HepG2 (cell line): ENCODE measurements at regions not wholly inside any gene's neighbourhood (a gene's known extent, or its start where the extent isn't known, plus 50 kb on each side); places are given as distances from the start of the nearest gene placed in this dataset.

Experiments used
- ATAC-seq: fragments of 200-7000 bp; cut with Tn5 transposase; 3 replicates; pipeline ENCODE4 v1.9.1; 2020; ENCODE audit warnings: mild to moderate bottlenecking, moderate library complexity
- BruUV-seq: library from RNA; stranded (reverse); fragments of 400-500 nt; replicated peaks from 2 replicates; lab custom pipeline; 2021; lab: Mats Ljungman, UMichigan
- CTCF ChIA-PET: fragments of 300-600 bp; formaldehyde crosslinking; extraction: SDS; loops from one replicate; lab custom pipeline; 2021; ENCODE audit warnings: low total read pairs, inconsistent platforms, low intra/inter-chr PET ratio; lab: Yijun Ruan, JAX
- POLR2A ChIA-PET: fragments of 350-600 bp; sonication (Branson Sonifier 250); formaldehyde crosslinking; loops from one replicate; lab custom pipeline; 2020; ENCODE audit warnings: antibody characterized with exemption, inconsistent platforms; lab: Yijun Ruan, JAX
- DNase-seq: peaks from one replicate; pipeline ENCODE4 v3.0.0-alpha.2; 2015; ENCODE audit warnings: low spot score
- FAIRE-seq: peaks from 3 replicates; lab custom pipeline; 2011; peaks lifted over from hg19 to GRCh38; lab: Jason Lieb, UNC
- H2AFZ ChIP-seq: one replicate; pipeline ENCODE4 v1.6.1; 2011; ENCODE audit warnings: low read length, inconsistent platforms
- H3K27ac ChIP-seq: fragments of 300-600 bp; 3 replicates; pipeline ENCODE4 v1.8.0; 2011; ENCODE audit warnings: mixed run types, mild to moderate bottlenecking, mixed read lengths, low read length, inconsistent platforms; ENCODE audit not compliant: insufficient read depth; ENCODE audit errors: extremely low read length
- H3K27me3 ChIP-seq, 2 experiments: fragments of 200-600 bp in 1 of 2; 2 replicates in 1 of 2; 3 replicates in 1 of 2; pipeline versions ENCODE4 v1.6.0 to v1.8.0; 2011; ENCODE audit warnings: low read length in 2 of 2, mild to moderate bottlenecking in 2 of 2, moderate library complexity in 2 of 2, inconsistent platforms in 1 of 2; ENCODE audit not compliant: insufficient read depth in 2 of 2, control insufficient read depth in 1 of 2
- H3K36me3 ChIP-seq, 2 experiments: fragments of 200-600 bp in 1 of 2; replicated peaks in 1 of 2; 2 replicates in 1 of 2; 3 replicates in 1 of 2; pipeline versions ENCODE4 v1.5.1 to v1.8.0; 2011; ENCODE audit warnings: low read length in 2 of 2, inconsistent platforms in 1 of 2; ENCODE audit not compliant: insufficient read depth in 2 of 2, control insufficient read depth in 1 of 2
- H3K4me1 ChIP-seq: 2 replicates; pipeline ENCODE4 v1.5.1; 2012; ENCODE audit warnings: low read length, inconsistent platforms; ENCODE audit not compliant: insufficient read depth
- H3K4me2 ChIP-seq: 2 replicates; pipeline ENCODE4 v1.6.0; 2011; ENCODE audit warnings: low read depth, low read length, inconsistent platforms
- H3K4me3 ChIP-seq, 3 experiments: fragments of 200-600 bp in 1 of 3; sonication (generic), shearing (Covaris generic) in 1 of 3; replicated peaks in 1 of 3; 2 replicates each; pipeline ENCODE4 v1.5.1; 2011 to 2016; ENCODE audit warnings: low read length in 3 of 3, inconsistent platforms in 2 of 3, low read depth in 2 of 3, mild to moderate bottlenecking in 2 of 3, control low read depth in 1 of 3, mixed read lengths in 1 of 3; ENCODE audit not compliant: insufficient read depth in 1 of 3
- H3K79me2 ChIP-seq: one replicate; pipeline ENCODE4 v1.6.1; 2011; ENCODE audit warnings: low read length, inconsistent platforms; ENCODE audit not compliant: insufficient read depth
- H3K9ac ChIP-seq: 2 replicates; pipeline ENCODE4 v1.6.0; 2011; ENCODE audit warnings: mild to moderate bottlenecking, low read depth, low read length, inconsistent platforms; ENCODE audit not compliant: insufficient read depth
- H3K9me3 ChIP-seq: 2 replicates; pipeline ENCODE4 v1.5.1; 2012; ENCODE audit warnings: mild to moderate bottlenecking, low read length
- H4K20me1 ChIP-seq: 2 replicates; pipeline ENCODE4 v1.6.0; 2011; ENCODE audit warnings: inconsistent platforms, mild to moderate bottlenecking, low read length, moderate library complexity; ENCODE audit not compliant: insufficient read depth
- AFF4 ChIP-seq: sonication (generic); formaldehyde crosslinking; IDR thresholded peaks from 2 replicates; pipeline ENCODE4 v1.4.0; 2020; ENCODE audit warnings: missing genetic modification reagents
- FLYWCH1 ChIP-seq: sonication (generic); formaldehyde crosslinking; IDR thresholded peaks from 2 replicates; pipeline ENCODE4 v1.8.1; 2023; ENCODE audit warnings: mild to moderate bottlenecking, missing genetic modification reagents
- HMG20B ChIP-seq: conservative IDR thresholded peaks from 2 replicates; pipeline ENCODE4 v1.6.1; 2016; ENCODE audit warnings: missing genetic modification reagents, missing compliant biosample characterization
- RBAK ChIP-seq: sonication (generic); formaldehyde crosslinking; IDR thresholded peaks from 2 replicates; pipeline ENCODE4 v1.5.1; 2020; ENCODE audit warnings: mild to moderate bottlenecking, missing genetic modification reagents
- RFX5 ChIP-seq: IDR thresholded peaks from 2 replicates; pipeline ENCODE4 v1.6.1; 2011; ENCODE audit warnings: low read depth, low read length, improper control_type of control experiment
- SIN3A ChIP-seq: IDR thresholded peaks from 2 replicates; pipeline ENCODE4 v1.6.1; 2011; ENCODE audit warnings: low read depth, mild to moderate bottlenecking, control low read depth, low read length, borderline replicate concordance
- SP1 ChIP-seq, 2 experiments: fragments of 450-650 bp in 1 of 2; sonication (generic) in 1 of 2; formaldehyde crosslinking in 1 of 2; IDR thresholded peaks; 2 replicates each; pipeline versions ENCODE4 v1.4.0 to v1.6.1; 2016 to 2020; ENCODE audit warnings: missing genetic modification reagents in 1 of 2
- XBP1 ChIP-seq: sonication (generic); formaldehyde crosslinking; IDR thresholded peaks from 2 replicates; pipeline ENCODE4 v1.5.0; 2020; ENCODE audit warnings: missing genetic modification reagents
- ZBTB21 ChIP-seq: sonication (generic); formaldehyde crosslinking; IDR thresholded peaks from 2 replicates; pipeline ENCODE4 v1.4.0; 2020; ENCODE audit warnings: missing genetic modification reagents
- ZBTB8A ChIP-seq: sonication (generic); formaldehyde crosslinking; IDR thresholded peaks from 2 replicates; pipeline ENCODE4 v1.4.0; 2020; ENCODE audit warnings: mild to moderate bottlenecking, low read depth, missing genetic modification reagents, borderline replicate concordance
- ZFP62 ChIP-seq: sonication (generic); formaldehyde crosslinking; IDR thresholded peaks from 2 replicates; pipeline ENCODE4 v1.4.0; 2020; ENCODE audit warnings: missing genetic modification reagents
- ZNF674 ChIP-seq: sonication (generic); formaldehyde crosslinking; IDR thresholded peaks from 2 replicates; pipeline ENCODE4 v1.5.0; 2020; ENCODE audit warnings: low read depth, mild to moderate bottlenecking, missing genetic modification reagents
- WGBS: methylation state at CpG from one replicate; pipeline ENCODE4 v1.1.6; 2017; ENCODE audit warnings: low lambda C conversion rate; 5-methylcytosine and 5-hydroxymethylcytosine counted together
- in situ Hi-C: cut with HindIII; loops from 2 replicates; pipeline ENCODE4 v1.10.0; 2017; ENCODE audit warnings: low pct_unique_long_range_greater_than_20kb; ENCODE audit not compliant: extremely low pct_ligation_motif_present
- intact Hi-C: fragments of 100-400 bp; cut with micrococcal nuclease; formaldehyde crosslinking; loops from one replicate; pipeline ENCODE4 v1.10.0; 2022; ENCODE audit not compliant: unreplicated experiment
- TF ChIP-seq, protein P1 (sequence below): sonication (generic); formaldehyde crosslinking; IDR thresholded peaks from 2 replicates; pipeline ENCODE4 v1.5.0; 2020; ENCODE audit warnings: missing genetic modification reagents

GRCh38 chr14:48331421-48331820 lies 656.0 kb upstream of the MDGA2 start:
- Histone ChIP-seq H3K27ac (no peak overlapping the region), H3K27me3 (no peaks in the 10 kb centered on the region), H3K79me2 (no peaks in the 10 kb centered on the region), H3K9ac (no peak overlapping the region), H3K36me3 (no peaks in the 10 kb centered on the region), H3K4me1 (no peaks in the 10 kb centered on the region), H3K4me3 (no peak overlapping the region), H3K4me2 (no peak overlapping the region), H4K20me1 (no peaks in the 10 kb centered on the region), H3K9me3 (peaks cover 42% of the 10 kb centered on the region), H2AFZ (no peak overlapping the region)
- no TSS peak for BruUV-seq
- no peak for FAIRE-seq
- CTCF ChIA-PET: no interaction called here
- ATAC-seq: no peak
- intact Hi-C loops (no loop called here), in situ Hi-C loops (no loop called here)
- no peak for TF ChIP-seq ZFP62 (CRISPR knock-in tag)
- no peak for TF ChIP-seq SIN3A
- TF ChIP-seq SP1 (IDR thresholded peaks at IDR 0.05): no peak
- TF ChIP-seq SP1 (CRISPR knock-in tag; IDR thresholded peaks at IDR 0.05): no peak
- TF ChIP-seq FLYWCH1 (CRISPR knock-in tag): no peak
- TF ChIP-seq HMG20B (CRISPR knock-in tag): no peak
- TF ChIP-seq ZBTB21 (CRISPR knock-in tag): no peak
- TF ChIP-seq ZBTB8A: no peak
- POLR2A ChIA-PET: no interaction called here
- 0% methylated on average over 1 of the region's 1 CpG for WGBS
- no peak for DNase-seq

- H3K4me1 ChIP-seq: no peaks in the 10 kb centered on the region
- POLR2A ChIA-PET: no interaction called here
- no peaks in the 10 kb centered on the region for H4K20me1 ChIP-seq
- CTCF ChIA-PET: no interaction called here
- in situ Hi-C loops (no loop called here), intact Hi-C loops (no loop called here)
- no peaks in the 10 kb centered on the region for H3K36me3 ChIP-seq
- 4% methylated on average over 1 of the region's 1 CpG for WGBS
- FAIRE-seq: no peak
- no peaks in the 10 kb centered on the region for H3K79me2 ChIP-seq
- BruUV-seq: no TSS peak
- ATAC-seq: no peak
- no peak overlapping the region for H3K4me2 ChIP-seq
- H3K9ac ChIP-seq: no peak overlapping the region
- no peak overlapping the region for H3K4me3 ChIP-seq
- DNase-seq: no peak
- TF ChIP-seq ZNF674 (no peak), RBAK (CRISPR knock-in tag) (no peak), XBP1 (CRISPR knock-in tag) (no peak), RFX5 (no peak), AFF4 (CRISPR knock-in tag) (no peak)
- TF ChIP-seq, protein P1, sequence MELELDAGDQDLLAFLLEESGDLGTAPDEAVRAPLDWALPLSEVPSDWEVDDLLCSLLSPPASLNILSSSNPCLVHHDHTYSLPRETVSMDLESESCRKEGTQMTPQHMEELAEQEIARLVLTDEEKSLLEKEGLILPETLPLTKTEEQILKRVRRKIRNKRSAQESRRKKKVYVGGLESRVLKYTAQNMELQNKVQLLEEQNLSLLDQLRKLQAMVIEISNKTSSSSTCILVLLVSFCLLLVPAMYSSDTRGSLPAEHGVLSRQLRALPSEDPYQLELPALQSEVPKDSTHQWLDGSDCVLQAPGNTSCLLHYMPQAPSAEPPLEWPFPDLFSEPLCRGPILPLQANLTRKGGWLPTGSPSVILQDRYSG (CRISPR knock-in tag): no peak
- no peak overlapping the region for H3K27ac ChIP-seq
- H3K27me3 ChIP-seq: no peaks in the 10 kb centered on the region
- peaks cover 10% of the 10 kb centered on the region for H3K9me3 ChIP-seq
- H2AFZ ChIP-seq: no peak overlapping the region
These were observed 650.1 kb upstream of the MDGA2 start for GRCh38 chr14:48325486-48325885.
